A673 (cell line): ENCODE measurements at regions not wholly inside any gene's neighbourhood (a gene's known extent, or its start where the extent isn't known, plus 50 kb on each side); places are given as distances from the start of the nearest gene placed in this dataset.

Experiments used
- EZH2 ChIP-seq: fragments of 200-600 bp; sonication (generic); IDR thresholded peaks from 2 replicates; pipeline ENCODE4 v1.6.1; 2017; ENCODE audit warnings: borderline replicate concordance, low read depth, mild to moderate bottlenecking, mixed read lengths, antibody characterized with exemption, low read length; ENCODE audit not compliant: poor library complexity, severe bottlenecking
- TF ChIP-seq, protein P1 (sequence below): fragments of 300-800, 200-600 bp; sonication (generic); conservative IDR thresholded peaks from 2 replicates; pipeline ENCODE4 v1.5.1; 2017; ENCODE audit warnings: low read depth, mild to moderate bottlenecking, antibody characterized with exemption, low read length, moderate library complexity, mixed read lengths

DNA sequence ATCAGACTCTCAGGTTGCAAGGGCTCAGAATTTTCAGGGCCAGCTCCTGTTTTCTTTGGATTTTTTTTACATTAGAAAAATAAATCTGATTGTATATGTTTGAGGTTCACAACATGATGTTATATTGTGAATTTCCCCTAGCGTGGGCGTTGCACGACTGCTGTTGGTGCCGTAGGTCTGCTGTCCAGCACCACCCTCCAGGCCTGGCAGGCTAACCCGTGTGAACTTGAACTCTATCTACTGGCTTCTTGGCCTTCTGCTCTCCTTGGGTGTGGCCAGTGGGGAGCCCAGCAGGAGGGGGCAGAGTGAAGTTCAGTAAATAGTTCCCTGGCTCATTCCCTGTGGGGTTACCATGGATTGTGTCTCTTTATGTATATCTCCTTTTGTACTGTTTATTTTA, 80.5 kb upstream of the RORA start:
- TF ChIP-seq, protein P1, sequence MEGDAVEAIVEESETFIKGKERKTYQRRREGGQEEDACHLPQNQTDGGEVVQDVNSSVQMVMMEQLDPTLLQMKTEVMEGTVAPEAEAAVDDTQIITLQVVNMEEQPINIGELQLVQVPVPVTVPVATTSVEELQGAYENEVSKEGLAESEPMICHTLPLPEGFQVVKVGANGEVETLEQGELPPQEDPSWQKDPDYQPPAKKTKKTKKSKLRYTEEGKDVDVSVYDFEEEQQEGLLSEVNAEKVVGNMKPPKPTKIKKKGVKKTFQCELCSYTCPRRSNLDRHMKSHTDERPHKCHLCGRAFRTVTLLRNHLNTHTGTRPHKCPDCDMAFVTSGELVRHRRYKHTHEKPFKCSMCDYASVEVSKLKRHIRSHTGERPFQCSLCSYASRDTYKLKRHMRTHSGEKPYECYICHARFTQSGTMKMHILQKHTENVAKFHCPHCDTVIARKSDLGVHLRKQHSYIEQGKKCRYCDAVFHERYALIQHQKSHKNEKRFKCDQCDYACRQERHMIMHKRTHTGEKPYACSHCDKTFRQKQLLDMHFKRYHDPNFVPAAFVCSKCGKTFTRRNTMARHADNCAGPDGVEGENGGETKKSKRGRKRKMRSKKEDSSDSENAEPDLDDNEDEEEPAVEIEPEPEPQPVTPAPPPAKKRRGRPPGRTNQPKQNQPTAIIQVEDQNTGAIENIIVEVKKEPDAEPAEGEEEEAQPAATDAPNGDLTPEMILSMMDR: no peak
- TF ChIP-seq EZH2: no peak
